K562 (cell line): ENCODE measurements at regions not wholly inside any gene's neighbourhood (a gene's known extent, or its start where the extent isn't known, plus 50 kb on each side); places are given as distances from the start of the nearest gene placed in this dataset.

Experiments
- ATAC-seq: fragments of 200-7000 bp; cut with Tn5 transposase; 3 replicates; pipeline ENCODE4 v1.9.1; 2020; ENCODE audit warnings: moderate library complexity
- BruUV-seq: library from RNA; stranded (reverse); fragments of 400-500 nt; replicated peaks from 2 replicates; lab custom pipeline; 2021; lab: Mats Ljungman, UMichigan
- CTCF ChIA-PET: fragments of 300-600 bp; formaldehyde crosslinking; extraction: SDS; loops from one replicate; lab custom pipeline; 2021; ENCODE audit warnings: low intra/inter-chr PET ratio; lab: Yijun Ruan, JAX
- POLR2A ChIA-PET: fragments of 300-600, 350-650 bp; sonication (Branson Sonifier 250); formaldehyde crosslinking; extraction: SDS; loops from one replicate; lab custom pipeline; 2021; ENCODE audit warnings: antibody characterized with exemption, inconsistent platforms; lab: Yijun Ruan, JAX
- DNase-seq, 4 experiments: peaks; one replicate each; pipeline versions ENCODE4 v3.0.0 to v3.0.0-alpha.2; 2011 to 2018; ENCODE audit warnings: low spot score in 3 of 4, mixed read lengths in 3 of 4; ENCODE audit errors: extremely low read depth in 1 of 4
- FAIRE-seq: peaks from 2 replicates; lab custom pipeline; 2011; peaks lifted over from hg19 to GRCh38; lab: Jason Lieb, UNC
- H2AFZ ChIP-seq: 2 replicates; pipeline ENCODE4 v1.6.0; 2011; ENCODE audit warnings: low read depth, low read length, control low read depth, inconsistent platforms
- H3K27ac ChIP-seq: fragments of 200-600 bp; 3 replicates; pipeline ENCODE4 v1.8.0; 2011; ENCODE audit warnings: low read depth, mild to moderate bottlenecking, control low read depth, inconsistent platforms, low read length, moderate library complexity, mixed read lengths; ENCODE audit errors: extremely low read depth
- H3K27me3 ChIP-seq, 2 experiments: fragments of 300-600 bp in 1 of 2; 2 replicates in 1 of 2; 3 replicates in 1 of 2; pipeline versions ENCODE4 v1.6.0 to v1.8.0; 2011; ENCODE audit warnings: inconsistent platforms in 2 of 2, low read length in 2 of 2, mild to moderate bottlenecking in 1 of 2, mixed read lengths in 1 of 2, moderate library complexity in 1 of 2; ENCODE audit not compliant: control insufficient read depth in 2 of 2, insufficient read depth in 2 of 2
- H3K36me3 ChIP-seq: fragments of 300-600 bp; 3 replicates; pipeline ENCODE4 v1.8.0; 2011; ENCODE audit warnings: mild to moderate bottlenecking, low read length, inconsistent platforms; ENCODE audit not compliant: control insufficient read depth, insufficient read depth
- H3K4me1 ChIP-seq, 2 experiments: fragments of 200-600 bp in 1 of 2; replicated peaks in 1 of 2; 2 replicates in 1 of 2; 3 replicates in 1 of 2; pipeline versions ENCODE4 v1.5.1 to v1.8.0; 2011; ENCODE audit warnings: inconsistent platforms in 2 of 2, low read length in 2 of 2, mild to moderate bottlenecking in 1 of 2, mixed read lengths in 1 of 2, moderate library complexity in 1 of 2; ENCODE audit not compliant: control insufficient read depth in 2 of 2, insufficient read depth in 2 of 2
- H3K4me2 ChIP-seq: 2 replicates; pipeline ENCODE4 v1.6.1; 2011; ENCODE audit warnings: low read length, control low read depth, inconsistent platforms, mixed read lengths; ENCODE audit not compliant: insufficient read depth
- H3K4me3 ChIP-seq: fragments of 200-600 bp; sonication (generic), shearing (Covaris generic); 2 replicates; pipeline ENCODE4 v1.5.1; 2016; ENCODE audit warnings: control low read depth, inconsistent platforms
- H3K79me2 ChIP-seq: fragments of 200-600 bp; 3 replicates; pipeline ENCODE4 v1.8.0; 2011; ENCODE audit warnings: low read length, inconsistent platforms; ENCODE audit not compliant: control insufficient read depth, insufficient read depth
- H3K9ac ChIP-seq, 2 experiments: 2 replicates each; pipeline versions ENCODE4 v1.6.0 to v1.6.1; 2011; ENCODE audit warnings: low read depth in 2 of 2, low read length in 2 of 2, control low read depth in 1 of 2, inconsistent platforms in 1 of 2, mild to moderate bottlenecking in 1 of 2, mixed read lengths in 1 of 2; ENCODE audit not compliant: insufficient read depth in 1 of 2
- H3K9me1 ChIP-seq: one replicate; pipeline ENCODE4 v1.6.0; 2011; ENCODE audit warnings: inconsistent platforms, mild to moderate bottlenecking, low read length, moderate library complexity; ENCODE audit not compliant: control insufficient read depth, insufficient read depth
- H3K9me3 ChIP-seq: replicated peaks from 2 replicates; pipeline ENCODE4 v1.5.1; 2011; ENCODE audit warnings: low read depth, low read length, inconsistent platforms; ENCODE audit not compliant: control insufficient read depth, insufficient read depth
- H4K20me1 ChIP-seq: replicated peaks from 2 replicates; pipeline ENCODE4 v1.6.1; 2011; ENCODE audit warnings: low read length, inconsistent platforms, mixed read lengths; ENCODE audit not compliant: control insufficient read depth, insufficient read depth
- ARID3B ChIP-seq: fragments of 250-450 bp; sonication (Bioruptor Pico); IDR thresholded peaks from 2 replicates; pipeline ENCODE4 v1.4.0; 2020; ENCODE audit warnings: borderline replicate concordance
- ATF2 ChIP-seq: sonication (generic); formaldehyde crosslinking; IDR thresholded peaks from 2 replicates; pipeline ENCODE4 v1.8.1; 2022; ENCODE audit warnings: missing genetic modification reagents
- WGBS: fragments of 100-300 bp; shearing (Covaris generic); methylation state at CpG from one replicate; pipeline ENCODE4 v1.1.6; 2016; ENCODE audit warnings: low coverage, mixed read lengths; ENCODE audit not compliant: insufficient coverage; ENCODE audit errors: missing lambda C conversion rate; 5-methylcytosine and 5-hydroxymethylcytosine counted together
- in situ Hi-C: fragments of 300-500 bp; cut with MboI; formaldehyde crosslinking; loops from 4 replicates; pipeline ENCODE4 v1.15.0; 2018; ENCODE audit warnings: inconsistent platforms, mixed read lengths
- intact Hi-C: fragments of 100-400 bp; cut with micrococcal nuclease; formaldehyde crosslinking; loops from 2 replicates; pipeline ENCODE4 v1.14.2; 2022

- H3K36me3 ChIP-seq = no peaks in the 10 kb centered on the region
- no peak for TF ChIP-seq ARID3B
- TF ChIP-seq ATF2 (CRISPR knock-in tag) = no peak
- in situ Hi-C loops = no loop called here
- no peaks in the 10 kb centered on the region for H3K79me2 ChIP-seq
- H3K4me3 ChIP-seq = no peak overlapping the region
- BruUV-seq = no TSS peak
- H3K9me3 ChIP-seq = no peaks in the 10 kb centered on the region
- CTCF ChIA-PET = no interaction called here
- intact Hi-C loops = no loop called here
- H3K4me2 ChIP-seq = no peak overlapping the region
- H3K27ac ChIP-seq = no peak overlapping the region
- FAIRE-seq = no peak
- no peak for DNase-seq
- H3K9me1 ChIP-seq = no peaks in the 10 kb centered on the region
- WGBS = 2% methylated on average over 10 of the region's 10 CpGs
- H3K27me3 ChIP-seq = peaks cover 4 to 24% of the 10 kb centered on the region in 2 experiments; a peak in 4 of 5 replicates
- POLR2A ChIA-PET = no interaction called here
- no peak for ATAC-seq
- H3K4me1 ChIP-seq = no peaks in the 10 kb centered on the region
- H3K9ac ChIP-seq = no peak overlapping the region
- H2AFZ ChIP-seq = no peak overlapping the region
- H4K20me1 ChIP-seq = no peaks in the 10 kb centered on the region
Observed at GRCh38 chr1:4973341-4973740, 318.9 kb downstream of the AJAP1 start.
